BE2C (cell line): ENCODE measurements at regions not wholly inside any gene's neighbourhood (a gene's known extent, or its start where the extent isn't known, plus 50 kb on each side); places are given as distances from the start of the nearest gene placed in this dataset.
A peak's percentile ranks its signal among the peaks of the same experiment; 100 is the strongest.

Experiments
- DNase-seq: peaks from one replicate; pipeline ENCODE4 v3.0.0-alpha.2; 2020
- H3K27me3 ChIP-seq: fragments of 250-450 bp; sonication (Bioruptor Pico); 2 replicates; pipeline ENCODE4 v1.5.1; 2020; ENCODE audit warnings: mild to moderate bottlenecking
- H3K36me3 ChIP-seq: fragments of 250-450 bp; sonication (Bioruptor Pico); 2 replicates; pipeline ENCODE4 v1.5.1; 2020; ENCODE audit warnings: mild to moderate bottlenecking
- H3K4me1 ChIP-seq: fragments of 250-450 bp; sonication (Bioruptor Pico); 2 replicates; pipeline ENCODE4 v1.5.1; 2020
- H3K4me3 ChIP-seq: 2 replicates; pipeline ENCODE4 v1.5.1; 2011; ENCODE audit warnings: low read depth, low read length
- H3K9me3 ChIP-seq: fragments of 250-450 bp; sonication (Bioruptor Pico); 2 replicates; pipeline ENCODE4 v1.5.1; 2020
- TF ChIP-seq, protein P1 (sequence below): IDR thresholded peaks from 2 replicates; pipeline ENCODE4 v1.5.1; 2012; ENCODE audit warnings: mild to moderate bottlenecking, low read depth, low read length

DNA sequence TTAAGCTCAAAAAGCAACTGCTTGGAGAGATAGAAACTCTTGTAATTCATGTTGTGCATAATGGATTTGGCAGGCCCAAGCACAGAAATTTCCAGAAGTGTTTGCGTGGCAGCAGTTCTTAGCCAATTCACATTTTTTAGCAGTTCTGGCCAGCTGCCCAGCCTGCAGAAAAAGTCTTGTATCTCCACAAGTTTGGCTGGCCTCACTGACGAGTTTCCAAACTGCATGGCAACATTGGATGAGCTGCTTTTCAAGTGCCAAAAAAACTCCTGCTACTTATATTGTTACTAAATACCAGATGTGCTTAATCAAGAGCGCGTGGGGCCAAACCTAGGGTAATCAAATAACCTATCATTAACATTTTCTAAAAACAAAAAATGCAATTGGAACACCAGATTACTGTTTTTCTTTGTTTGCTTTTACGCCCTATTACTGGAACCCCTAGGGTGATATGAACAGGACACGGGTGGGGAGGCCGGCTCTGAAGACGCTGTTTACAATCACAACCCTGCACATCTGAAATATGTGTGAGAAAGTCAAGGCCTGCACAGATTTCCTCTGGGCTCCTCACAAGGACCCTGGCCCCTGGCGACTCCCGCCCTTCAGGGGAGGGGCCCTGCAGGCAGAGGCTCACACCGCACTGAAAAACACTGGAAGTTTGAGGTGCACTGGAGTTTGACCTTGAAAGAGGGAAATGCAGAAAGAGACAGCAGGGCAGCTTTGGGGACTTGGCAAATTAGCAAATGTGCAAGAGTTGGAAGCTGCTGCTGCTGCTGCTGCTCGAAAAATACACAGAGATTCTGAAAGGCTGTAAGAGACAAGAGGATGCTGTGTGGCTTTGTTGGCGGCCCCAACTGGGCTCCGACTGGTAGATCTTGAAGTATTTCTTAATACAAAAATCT lies 55.2 kb upstream of the TARBP1 start:
- TF ChIP-seq, protein P1, sequence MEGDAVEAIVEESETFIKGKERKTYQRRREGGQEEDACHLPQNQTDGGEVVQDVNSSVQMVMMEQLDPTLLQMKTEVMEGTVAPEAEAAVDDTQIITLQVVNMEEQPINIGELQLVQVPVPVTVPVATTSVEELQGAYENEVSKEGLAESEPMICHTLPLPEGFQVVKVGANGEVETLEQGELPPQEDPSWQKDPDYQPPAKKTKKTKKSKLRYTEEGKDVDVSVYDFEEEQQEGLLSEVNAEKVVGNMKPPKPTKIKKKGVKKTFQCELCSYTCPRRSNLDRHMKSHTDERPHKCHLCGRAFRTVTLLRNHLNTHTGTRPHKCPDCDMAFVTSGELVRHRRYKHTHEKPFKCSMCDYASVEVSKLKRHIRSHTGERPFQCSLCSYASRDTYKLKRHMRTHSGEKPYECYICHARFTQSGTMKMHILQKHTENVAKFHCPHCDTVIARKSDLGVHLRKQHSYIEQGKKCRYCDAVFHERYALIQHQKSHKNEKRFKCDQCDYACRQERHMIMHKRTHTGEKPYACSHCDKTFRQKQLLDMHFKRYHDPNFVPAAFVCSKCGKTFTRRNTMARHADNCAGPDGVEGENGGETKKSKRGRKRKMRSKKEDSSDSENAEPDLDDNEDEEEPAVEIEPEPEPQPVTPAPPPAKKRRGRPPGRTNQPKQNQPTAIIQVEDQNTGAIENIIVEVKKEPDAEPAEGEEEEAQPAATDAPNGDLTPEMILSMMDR: no peak
- Histone ChIP-seq H3K9me3 (no peaks in the 10 kb centered on the region), H3K36me3 (no peaks in the 10 kb centered on the region), H3K4me1 (peaks cover 39% of the 10 kb centered on the region), H3K4me3 (no peak overlapping the region), H3K27me3 (no peaks in the 10 kb centered on the region)
- DNase-seq: peak; percentile 38

DNA sequence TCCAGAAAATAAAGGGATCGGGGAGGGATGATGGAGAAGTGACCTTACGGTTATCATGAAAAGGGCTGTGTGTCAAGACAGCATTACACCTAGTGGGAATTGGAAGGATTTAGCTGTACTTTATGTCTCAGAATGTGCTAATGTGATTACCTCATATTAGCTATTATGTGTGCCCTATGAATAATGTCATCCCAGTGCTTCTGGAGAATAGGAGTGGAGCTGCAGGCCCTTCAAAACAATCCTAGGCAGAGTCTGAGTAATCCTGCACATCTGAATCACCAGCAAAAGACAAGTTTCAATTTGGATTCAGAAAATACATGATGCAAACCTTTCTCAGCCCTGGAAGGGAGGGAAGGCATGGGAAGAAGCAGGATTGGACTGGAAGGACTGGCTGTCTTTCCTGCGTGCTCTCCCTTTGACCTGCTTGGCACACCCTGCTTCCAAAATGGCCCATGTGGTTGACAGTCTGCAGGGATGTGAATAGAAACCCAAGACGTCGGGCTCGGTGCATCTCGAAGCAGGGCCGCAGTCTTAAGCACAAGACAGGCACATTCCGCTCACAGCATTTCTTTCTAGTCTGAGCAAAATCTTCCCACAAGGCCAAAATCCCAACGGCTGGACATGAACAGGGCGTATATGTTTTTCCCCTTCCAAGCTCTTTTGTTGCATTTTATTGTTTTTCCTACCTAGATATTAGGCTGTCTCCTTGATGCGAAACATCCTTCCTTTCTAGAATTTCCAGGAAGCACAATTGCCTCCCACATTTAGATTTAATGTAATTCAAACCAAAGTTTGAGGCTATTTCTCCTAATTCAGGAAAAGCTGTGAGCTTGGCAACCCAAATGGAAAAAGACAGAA lies 54.3 kb upstream of the TARBP1 start:
- Histone ChIP-seq H3K27me3 (no peaks in the 10 kb centered on the region), H3K4me3 (no peak overlapping the region), H3K4me1 (peaks cover 39% of the 10 kb centered on the region), H3K9me3 (no peaks in the 10 kb centered on the region), H3K36me3 (no peaks in the 10 kb centered on the region)
- TF ChIP-seq, protein P1: no peak
- DNase-seq: no peak

DNA sequence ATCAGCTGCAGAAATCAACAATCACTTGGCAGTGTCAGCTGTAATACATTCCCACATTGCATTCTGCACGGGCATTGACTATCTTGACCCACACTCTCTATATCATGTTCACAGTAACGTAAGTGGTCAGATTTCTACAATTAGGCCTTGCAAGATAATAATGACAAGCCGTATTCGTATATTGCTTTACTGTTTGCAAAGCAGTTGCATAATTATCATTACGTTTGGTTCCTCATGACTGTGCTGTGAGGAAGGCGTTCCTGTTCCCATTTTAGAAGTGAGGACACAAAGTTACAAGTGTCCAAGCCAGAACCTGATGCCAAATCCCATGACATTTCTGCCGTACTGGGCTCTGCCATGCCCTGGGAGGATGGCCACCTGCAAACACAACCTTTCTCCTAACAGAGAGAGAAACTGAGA lies 53.5 kb upstream of the TARBP1 start:
- TF ChIP-seq, protein P1: no peak
- Histone ChIP-seq H3K27me3 (no peaks in the 10 kb centered on the region), H3K4me3 (no peak overlapping the region), H3K4me1 (peaks cover 44% of the 10 kb centered on the region), H3K36me3 (no peaks in the 10 kb centered on the region), H3K9me3 (no peaks in the 10 kb centered on the region)
- no peak for DNase-seq

DNA sequence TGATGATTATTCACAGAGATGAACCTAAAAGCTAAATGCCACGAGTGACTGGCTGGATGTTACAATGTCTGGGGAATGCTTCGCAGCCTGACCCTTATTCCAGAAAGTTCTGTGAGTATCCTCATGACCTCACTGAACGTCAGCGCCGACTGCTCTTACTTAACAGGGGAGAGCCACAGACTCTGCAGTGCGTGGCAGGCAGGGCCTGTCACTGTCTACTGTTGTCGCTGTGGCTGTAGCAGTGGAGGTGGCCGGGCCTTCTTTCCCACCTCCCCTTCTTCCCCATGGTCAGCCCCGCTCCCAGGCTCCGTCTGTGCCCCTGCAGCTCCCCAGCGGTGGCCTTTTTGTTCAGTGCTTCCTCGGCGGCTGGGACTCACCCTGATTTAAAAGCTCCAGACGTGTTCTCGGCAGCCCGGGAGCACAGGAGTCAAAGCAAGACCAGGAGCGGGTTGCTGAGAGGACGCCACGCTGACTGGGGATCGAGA lies 52.2 kb upstream of the TARBP1 start:
- Histone ChIP-seq H3K36me3 (no peaks in the 10 kb centered on the region), H3K9me3 (no peaks in the 10 kb centered on the region), H3K4me3 (no peak overlapping the region), H3K4me1 (peaks cover 44% of the 10 kb centered on the region), H3K27me3 (no peaks in the 10 kb centered on the region)
- no peak for DNase-seq
- TF ChIP-seq, protein P1: no peak

DNA sequence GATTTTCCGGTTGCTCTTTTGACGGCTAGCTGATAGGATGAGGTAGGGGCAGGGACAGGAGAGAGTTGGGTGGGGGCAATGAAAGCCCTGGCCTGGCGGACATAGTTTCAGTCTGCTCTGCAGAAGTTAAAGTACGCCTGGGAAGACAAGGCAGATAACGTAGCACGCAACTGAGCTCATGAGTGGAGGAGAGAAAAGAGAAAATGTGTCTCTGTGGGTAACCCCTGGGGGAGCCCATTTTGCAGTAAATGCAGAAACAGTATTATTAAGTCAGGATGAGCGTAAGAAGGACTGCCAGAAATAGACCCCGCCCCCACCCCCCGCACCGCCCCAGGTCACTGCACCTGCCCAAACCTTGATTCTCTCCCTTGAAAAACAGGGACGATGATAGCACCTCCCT lies 51.7 kb upstream of the TARBP1 start:
- no peaks in the 10 kb centered on the region for H3K36me3 ChIP-seq
- no peaks in the 10 kb centered on the region for H3K9me3 ChIP-seq
- TF ChIP-seq, protein P1: no peak
- DNase-seq: no peak
- H3K27me3 ChIP-seq: no peaks in the 10 kb centered on the region
- H3K4me3 ChIP-seq: no peak overlapping the region
- peaks cover 44% of the 10 kb centered on the region for H3K4me1 ChIP-seq

DNA sequence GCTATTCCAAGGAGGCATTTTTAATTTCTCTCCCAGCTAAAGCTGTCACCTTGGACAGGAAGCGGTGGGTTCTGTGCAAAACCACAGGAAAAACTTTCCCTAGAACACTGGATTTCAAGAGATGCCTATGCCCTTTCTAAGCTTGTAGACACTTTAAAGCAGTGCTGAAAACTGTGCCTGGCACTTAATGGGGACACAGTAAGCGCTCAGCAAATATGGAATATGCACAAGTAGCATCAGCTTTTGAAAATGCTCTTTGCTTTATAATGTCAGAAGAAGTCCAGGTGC lies 50.9 kb upstream of the TARBP1 start:
- TF ChIP-seq, protein P1: no peak
- H3K9me3 ChIP-seq: no peaks in the 10 kb centered on the region
- DNase-seq: no peak
- H3K36me3 ChIP-seq: no peaks in the 10 kb centered on the region
- no peak overlapping the region for H3K4me3 ChIP-seq
- peaks cover 40% of the 10 kb centered on the region for H3K4me1 ChIP-seq
- H3K27me3 ChIP-seq: no peaks in the 10 kb centered on the region
